ENCODE measurements at regions not wholly inside any gene's neighbourhood (a gene's known extent, or its start where the extent isn't known, plus 50 kb on each side); places are given as distances from the start of the nearest gene placed in this dataset.
"Not testable (repeated sequence)": the region's sequence is repeated elsewhere in the genome, so short reads cannot be mapped to it uniquely, and the experiment has no call there.

DNA sequence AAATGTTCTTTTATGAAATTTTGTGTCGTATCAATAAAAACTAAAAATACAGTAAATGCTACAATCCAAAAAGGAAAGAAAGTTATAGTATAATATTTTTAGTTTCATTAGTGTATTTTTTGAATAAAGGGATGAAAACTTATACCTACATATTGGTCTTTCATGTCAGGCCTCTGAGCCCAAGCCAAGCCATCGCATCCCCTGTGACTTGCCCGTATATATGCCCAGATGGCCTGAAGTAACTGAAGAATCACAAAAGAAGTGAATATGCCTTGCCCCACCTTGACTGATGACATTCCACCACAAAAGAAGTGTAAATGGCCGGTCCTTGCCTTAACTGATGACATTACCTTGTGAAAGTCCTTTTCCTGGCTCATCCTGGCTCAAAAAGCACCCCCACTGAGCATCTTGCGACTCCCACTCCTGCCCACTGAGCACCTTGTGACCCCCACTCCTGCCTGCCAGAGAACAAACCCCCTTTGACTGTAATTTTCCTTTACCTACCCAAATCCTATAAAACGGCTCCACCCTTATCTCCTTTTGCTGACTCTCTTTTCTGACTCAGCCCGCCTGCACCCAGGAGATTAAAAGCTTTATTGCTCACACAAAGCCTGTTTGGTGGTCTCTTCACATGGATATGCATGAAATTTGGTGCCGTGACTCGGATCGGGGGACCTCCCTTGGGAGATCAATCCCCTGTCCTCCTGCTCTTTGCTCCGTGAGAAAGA lies 108.2 kb upstream of the PELI1 start:
- DNase-seq: not testable (repeated sequence)

DNA sequence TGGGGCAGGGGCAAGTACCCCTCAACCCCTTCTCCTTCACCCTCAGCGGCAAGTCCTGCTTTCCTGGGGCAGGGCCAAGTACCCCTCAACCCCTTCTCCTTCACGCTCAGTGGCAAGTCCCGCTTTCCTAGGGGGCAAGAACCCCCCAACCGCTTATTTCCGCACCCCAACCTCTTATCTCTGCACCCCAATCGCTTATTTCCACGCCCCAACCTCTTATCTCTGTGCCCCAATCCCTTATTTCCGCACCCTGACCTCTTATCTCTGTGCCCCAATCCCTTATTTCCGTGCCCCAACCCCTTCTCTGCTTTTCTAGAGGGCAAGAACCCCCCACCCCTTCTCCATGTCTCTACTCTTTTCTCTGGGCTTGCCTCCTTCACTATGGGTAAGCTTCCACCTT lies 109.2 kb upstream of the PELI1 start:
- not testable (repeated sequence) for DNase-seq

GRCh38 chr2:64258566-64258965 lies 114.3 kb upstream of the PELI1 start:
- DNase-seq: no peak

DNA sequence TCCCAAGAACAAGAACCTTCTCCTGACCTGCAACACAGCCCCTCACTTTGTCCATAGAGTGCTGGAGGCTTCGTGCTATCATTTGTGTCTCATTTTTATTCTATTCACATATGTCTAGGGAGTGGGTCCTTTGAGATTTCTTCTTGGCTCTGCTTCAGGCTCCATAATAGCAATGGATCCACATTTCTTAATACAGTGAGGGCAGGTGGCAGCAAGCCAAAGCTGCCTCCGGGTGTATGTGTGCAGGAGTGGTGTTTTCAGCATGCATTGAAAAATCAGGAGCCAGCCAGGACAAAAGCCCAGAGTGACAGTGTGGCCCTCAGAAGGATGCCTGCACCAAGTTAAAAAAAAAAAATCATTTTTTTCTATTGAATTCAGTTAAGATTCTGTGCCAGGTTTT lies 115.1 kb upstream of the PELI1 start:
- no peak for DNase-seq

DNA sequence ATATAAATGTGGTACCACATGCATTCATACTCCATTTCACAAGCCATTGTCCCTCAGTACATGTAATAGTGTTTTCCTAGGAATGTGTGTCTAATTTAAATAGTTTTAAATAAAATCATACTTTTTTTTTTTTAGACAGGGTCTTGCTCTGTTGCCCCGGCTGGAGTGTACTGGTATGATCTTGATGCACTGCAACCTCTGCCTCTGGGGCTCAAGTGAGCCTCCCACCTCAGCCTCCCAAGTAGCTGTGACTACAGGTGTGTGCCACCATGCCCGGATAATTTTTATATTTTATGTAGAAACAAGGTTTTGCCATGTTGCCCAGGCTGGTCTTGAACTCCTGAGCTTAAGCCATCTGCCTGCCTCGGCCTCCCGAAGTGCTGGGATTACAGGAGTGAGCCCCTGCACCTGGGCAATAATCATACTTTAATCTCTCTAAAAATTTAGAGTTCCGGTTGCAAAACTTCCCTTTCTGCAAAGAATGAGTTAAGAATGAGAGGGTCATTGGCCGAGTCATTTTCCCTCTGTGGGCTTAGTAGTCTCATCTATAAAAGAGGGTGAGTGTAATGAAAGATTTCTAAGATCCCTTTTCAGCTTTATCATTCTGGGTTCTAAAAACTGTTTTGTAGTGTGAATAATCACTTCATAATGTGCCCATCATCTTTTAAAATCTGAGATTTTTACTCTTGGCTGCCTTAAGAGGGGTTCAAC lies 116.0 kb upstream of the PELI1 start:
- no peak for DNase-seq

DNA sequence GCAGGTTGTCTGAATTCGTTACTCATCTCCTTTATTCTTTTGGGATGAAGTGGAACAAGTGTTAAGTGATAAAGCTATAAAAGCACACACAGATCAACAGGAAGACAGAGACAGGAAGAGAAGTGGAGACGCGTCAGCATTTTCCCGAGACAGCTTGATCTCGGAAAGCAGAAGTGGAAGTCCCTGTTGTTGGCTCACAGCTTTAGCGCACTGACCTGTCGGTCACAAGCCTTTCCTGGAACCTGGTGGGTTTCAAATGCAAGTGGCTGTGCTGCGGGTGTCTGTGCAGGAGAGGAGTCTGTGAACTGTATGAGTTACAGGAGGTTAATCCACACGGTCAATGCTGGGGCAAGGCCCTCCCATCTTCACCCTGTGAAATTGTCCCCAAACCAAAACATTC lies 116.6 kb upstream of the PELI1 start:
- DNase-seq: no peak

DNA sequence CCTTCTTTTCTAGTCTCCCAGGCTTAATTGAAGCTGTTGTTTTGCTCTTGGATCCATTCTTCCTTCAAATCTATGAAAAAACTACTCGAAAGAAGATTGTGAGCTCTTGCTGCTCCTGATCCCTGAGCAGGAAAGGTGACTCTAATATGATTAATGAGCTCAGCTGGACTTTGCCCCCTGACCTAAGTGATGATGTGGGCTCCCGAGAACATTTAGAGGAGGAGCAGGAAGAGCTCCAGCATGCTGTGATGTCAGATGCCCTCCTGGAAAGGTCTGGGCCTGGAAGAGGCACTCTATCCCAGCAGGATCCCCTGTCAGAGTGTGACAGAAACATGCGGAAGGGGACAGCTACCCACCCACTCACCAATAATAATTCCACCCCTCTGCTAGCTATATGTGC lies 117.9 kb upstream of the PELI1 start:
- no peak for DNase-seq

DNA sequence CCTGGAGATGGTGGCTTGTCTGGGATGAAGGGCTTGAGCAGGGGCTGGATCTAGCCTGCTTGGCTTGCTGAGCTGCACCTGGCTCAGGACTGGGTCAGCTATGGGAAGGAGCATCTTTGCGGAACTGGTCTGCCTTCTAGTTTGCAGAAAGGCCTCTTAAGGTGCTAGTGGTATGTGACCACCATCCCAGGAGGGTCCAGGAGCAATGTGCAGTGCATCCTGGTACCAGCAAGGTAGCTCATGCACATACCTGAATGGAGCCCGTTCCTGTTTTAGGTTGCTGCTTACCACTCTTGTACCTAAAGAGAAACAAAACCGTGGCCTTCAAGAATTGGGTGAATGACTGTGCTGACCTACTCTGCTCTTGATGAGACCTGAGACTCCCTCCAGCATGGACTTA lies 118.6 kb upstream of the PELI1 start:
- DNase-seq: no peak

DNA sequence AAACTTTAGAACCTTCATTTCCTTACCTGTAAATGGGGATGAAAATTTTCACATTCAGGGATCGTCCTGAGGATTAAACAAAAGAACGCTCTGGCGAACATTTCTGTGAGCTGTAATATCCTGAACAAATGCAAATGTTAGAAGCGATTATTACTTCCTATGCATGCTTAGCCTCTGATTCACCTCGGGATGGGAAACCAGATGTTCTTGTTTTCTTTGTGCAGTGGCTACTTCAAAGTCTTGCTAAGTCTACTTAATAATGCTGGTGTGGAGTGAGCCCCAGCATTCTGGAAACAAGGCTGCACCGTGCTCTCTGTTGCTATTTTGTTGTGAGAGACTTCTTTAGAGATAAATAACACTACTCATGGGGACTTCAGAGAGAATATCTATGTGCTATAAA lies 119.1 kb upstream of the PELI1 start:
- no peak for DNase-seq

DNA sequence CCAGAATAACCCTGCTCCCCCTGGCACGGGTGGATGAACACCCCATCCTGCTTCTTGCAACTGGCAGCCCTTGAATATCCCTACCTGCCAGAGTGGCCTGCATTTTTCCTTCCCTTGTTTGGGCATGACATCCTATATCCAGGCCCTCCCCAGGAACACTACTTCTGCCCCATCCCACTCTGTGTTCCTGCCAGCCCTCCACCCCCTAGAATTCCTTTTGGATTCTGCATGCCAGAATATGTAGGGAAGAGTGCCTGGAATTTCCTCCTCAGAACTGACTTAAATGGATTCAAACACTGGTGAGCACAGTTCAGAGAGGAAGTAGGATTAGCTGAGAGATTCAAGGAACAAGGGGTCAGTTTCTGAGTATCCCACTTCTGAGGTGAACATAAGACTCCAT lies 123.5 kb upstream of the PELI1 start:
- no peak for DNase-seq

DNA sequence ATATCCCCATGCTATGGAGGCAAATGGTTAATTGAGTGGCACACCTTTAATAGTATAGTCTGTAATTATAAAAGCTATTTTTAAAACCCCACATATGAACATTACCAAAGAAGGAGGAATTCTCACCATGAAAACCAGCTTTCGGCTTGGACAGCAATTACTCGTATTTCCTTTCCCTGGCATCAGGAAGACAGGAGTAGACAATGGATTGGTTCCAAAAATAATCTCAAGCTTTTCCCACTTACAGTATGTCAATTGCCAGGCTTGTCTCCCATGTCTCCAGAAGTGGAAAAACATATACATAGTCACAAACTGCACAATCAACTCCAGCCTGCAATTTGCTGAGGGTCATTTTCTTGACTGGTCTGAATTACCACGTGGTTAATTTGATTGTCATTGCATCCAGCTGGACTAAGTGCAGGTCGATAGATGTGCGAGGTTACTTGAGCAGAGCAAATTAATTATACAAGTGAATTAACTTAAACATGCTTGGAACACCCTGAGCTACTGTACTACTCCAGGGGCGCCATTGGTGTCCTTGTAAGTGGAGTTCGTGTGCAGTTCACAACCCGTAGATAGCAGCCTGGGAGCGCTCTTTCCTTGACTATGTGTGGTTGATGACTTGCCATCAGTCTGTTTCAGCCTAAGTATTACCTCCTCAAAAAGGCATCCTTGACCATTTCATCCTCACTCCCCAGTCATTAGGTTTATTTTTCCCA lies 124.3 kb upstream of the PELI1 start:
- DNase-seq: no peak

GRCh38 chr2:64273524-64274398 lies 129.5 kb upstream of the PELI1 start:
- DNase-seq: no peak

- DNase-seq: no peak
Measured at GRCh38 chr2:64274399-64275173, 130.4 kb upstream of the PELI1 start.

- DNase-seq: no peak
Measured at GRCh38 chr2:64275174-64275466, 130.9 kb upstream of the PELI1 start.

- no peak for DNase-seq
Measured at GRCh38 chr2:64276417-64277095, 132.3 kb upstream of the PELI1 start.

DNA sequence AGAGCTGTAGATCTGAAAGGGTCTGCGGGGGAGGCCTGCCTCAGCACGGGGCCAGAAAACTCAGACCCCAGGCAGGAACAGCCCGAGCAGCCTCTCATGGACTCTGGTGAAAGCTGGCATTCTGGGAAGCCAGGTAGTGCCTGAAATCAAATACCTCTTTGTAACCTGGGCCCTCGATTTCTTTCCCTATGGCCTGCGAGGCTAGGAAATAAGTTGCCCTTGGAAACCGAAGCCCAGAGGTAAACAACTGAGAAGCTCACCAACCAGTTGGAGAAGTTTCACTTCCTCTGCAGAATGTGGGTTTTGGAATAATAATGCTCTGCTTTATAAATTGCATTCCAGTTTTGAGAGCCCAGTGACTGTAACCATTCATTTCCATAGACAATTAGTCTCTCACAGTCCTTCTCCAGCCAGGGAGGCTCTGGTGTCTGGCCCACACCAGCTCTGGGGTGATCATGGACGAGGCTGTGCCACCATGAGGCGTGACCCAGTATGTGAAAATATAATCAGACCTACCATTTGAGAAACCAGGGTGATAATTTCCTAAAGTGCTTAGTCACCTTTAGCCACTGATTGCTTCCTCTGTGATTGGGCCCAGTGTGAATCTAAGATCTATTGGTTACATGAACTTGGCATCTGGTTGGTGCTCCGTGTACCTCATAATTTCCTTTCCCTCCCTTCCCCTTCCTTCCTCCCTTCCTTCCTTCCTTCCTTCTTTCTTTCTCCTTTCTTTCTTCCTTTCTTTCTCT lies 133.1 kb upstream of the PELI1 start:
- no peak for DNase-seq

GRCh38 chr2:64280812-64281211 lies 136.6 kb upstream of the PELI1 start:
- not testable (repeated sequence) for DNase-seq

GRCh38 chr2:64283006-64283570 lies 138.9 kb upstream of the PELI1 start:
- DNase-seq: no peak

DNA sequence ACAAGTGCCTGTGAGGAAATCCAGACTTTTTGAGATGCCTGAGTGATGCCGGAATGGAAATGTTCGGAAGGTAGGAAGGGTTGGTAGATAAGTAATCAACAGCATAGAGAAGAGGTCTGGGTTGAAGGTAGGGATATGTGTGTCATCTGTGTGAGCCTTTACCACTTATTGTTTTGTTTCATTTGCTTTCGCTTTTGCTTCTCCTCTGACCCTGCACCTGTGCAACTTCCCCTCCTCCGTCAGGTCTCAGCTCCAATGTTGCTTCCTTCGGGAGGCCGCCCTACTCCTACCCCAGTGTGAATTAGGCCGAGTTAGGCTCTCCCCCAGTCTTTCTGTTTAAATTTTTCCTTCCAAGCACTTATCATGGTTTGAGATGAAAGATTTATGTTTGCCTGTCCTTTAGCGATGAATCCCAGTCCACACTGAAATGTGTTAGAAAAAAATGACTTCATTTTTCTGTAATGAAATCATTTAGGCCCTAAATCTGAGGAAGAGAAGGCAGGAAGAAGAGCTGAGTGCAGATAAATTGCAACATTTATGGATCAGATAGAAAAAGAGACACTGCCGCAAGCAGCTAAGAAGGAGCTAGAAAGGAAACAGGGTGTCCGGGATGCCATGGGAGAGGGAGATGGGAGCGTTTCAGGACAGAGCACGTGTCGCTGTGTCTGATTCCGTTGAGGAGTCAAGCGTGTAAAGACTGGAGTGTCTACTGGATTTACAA lies 139.6 kb upstream of the PELI1 start:
- DNase-seq: no peak

DNA sequence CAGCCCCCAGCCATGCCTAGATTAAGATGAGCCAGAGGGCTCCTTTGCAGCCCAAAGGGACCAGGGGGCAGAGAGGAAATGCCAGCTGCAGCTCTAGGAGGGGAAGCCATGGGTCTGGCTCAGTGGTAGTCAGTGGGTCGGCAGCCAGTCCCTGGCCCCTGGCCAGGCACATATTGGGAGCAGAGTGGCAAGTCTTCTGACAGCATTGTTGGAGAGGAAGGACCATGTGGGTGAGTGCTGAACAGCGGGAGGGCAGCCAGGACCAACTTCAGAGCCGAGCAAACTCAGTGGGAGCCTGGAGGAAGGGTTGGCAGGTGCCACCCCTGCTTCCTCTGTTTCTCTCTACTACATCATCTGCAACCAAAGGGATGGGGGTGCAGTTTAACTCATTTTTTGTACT lies 140.5 kb upstream of the PELI1 start:
- DNase-seq: no peak
